ENCODE measurements at regions not wholly inside any gene's neighbourhood (a gene's known extent, or its start where the extent isn't known, plus 50 kb on each side); places are given as distances from the start of the nearest gene placed in this dataset.
A peak's percentile ranks its signal among the peaks of the same experiment; 100 is the strongest.

DNA sequence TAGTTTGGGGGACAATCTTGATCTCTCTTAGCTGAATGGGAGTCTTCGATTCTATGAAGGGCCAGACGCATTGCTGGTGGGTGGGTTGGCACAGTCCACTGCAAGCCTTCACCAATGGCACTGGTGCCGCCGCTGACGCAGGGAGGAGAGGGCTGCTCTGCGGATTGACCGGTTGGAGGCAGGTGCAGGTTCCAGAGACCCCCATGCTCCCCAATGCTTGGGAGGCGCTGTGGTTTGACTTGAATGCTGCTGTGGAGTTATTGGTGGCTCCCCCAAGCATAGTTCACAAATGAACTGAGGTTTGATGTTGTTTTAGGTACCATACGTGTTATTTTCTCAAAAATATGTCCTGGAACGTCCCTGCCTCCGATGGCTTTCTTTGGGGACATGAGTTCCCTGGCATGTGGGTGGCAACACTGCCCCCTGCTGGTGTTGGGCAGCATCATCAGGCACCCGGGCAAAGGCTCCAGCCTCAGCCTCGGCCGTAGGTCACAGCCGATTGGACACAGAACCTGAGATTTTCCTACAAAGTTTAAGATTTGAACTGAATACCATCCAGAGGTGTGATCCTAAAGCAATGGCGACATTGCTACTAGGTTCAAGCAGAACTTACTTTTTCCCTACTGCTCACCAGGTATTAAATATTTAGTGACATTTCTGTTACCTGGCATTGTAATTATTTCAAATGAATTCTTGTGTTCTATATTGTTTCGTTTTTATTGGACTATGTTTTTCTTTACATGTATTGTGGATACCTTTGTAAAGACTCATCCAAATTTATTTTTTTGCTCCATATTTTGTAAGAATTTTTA lies 95.5 kb downstream of the ANKRD10 start (continued):
- TF ChIP-seq, protein P1, sequence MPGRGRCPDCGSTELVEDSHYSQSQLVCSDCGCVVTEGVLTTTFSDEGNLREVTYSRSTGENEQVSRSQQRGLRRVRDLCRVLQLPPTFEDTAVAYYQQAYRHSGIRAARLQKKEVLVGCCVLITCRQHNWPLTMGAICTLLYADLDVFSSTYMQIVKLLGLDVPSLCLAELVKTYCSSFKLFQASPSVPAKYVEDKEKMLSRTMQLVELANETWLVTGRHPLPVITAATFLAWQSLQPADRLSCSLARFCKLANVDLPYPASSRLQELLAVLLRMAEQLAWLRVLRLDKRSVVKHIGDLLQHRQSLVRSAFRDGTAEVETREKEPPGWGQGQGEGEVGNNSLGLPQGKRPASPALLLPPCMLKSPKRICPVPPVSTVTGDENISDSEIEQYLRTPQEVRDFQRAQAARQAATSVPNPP (IDR thresholded peaks at IDR 0.05; ENCODE audit: borderline replicate concordance, insufficient read depth, insufficient read length): no peak
- TF ChIP-seq, protein P2, sequence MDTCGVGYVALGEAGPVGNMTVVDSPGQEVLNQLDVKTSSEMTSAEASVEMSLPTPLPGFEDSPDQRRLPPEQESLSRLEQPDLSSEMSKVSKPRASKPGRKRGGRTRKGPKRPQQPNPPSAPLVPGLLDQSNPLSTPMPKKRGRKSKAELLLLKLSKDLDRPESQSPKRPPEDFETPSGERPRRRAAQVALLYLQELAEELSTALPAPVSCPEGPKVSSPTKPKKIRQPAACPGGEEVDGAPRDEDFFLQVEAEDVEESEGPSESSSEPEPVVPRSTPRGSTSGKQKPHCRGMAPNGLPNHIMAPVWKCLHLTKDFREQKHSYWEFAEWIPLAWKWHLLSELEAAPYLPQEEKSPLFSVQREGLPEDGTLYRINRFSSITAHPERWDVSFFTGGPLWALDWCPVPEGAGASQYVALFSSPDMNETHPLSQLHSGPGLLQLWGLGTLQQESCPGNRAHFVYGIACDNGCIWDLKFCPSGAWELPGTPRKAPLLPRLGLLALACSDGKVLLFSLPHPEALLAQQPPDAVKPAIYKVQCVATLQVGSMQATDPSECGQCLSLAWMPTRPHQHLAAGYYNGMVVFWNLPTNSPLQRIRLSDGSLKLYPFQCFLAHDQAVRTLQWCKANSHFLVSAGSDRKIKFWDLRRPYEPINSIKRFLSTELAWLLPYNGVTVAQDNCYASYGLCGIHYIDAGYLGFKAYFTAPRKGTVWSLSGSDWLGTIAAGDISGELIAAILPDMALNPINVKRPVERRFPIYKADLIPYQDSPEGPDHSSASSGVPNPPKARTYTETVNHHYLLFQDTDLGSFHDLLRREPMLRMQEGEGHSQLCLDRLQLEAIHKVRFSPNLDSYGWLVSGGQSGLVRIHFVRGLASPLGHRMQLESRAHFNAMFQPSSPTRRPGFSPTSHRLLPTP (IDR thresholded peaks at IDR 0.05; ENCODE audit: borderline replicate concordance, extremely low read depth, insufficient read length): no peak
- TF ChIP-seq PTRF (tag; IDR thresholded peaks at IDR 0.05): no peak
- TF ChIP-seq, protein P3, sequence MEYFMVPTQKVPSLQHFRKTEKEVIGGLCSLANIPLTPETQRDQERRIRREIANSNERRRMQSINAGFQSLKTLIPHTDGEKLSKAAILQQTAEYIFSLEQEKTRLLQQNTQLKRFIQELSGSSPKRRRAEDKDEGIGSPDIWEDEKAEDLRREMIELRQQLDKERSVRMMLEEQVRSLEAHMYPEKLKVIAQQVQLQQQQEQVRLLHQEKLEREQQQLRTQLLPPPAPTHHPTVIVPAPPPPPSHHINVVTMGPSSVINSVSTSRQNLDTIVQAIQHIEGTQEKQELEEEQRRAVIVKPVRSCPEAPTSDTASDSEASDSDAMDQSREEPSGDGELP (CRISPR knock-in tag; IDR thresholded peaks at IDR 0.05; ENCODE audit: borderline replicate concordance): peak; percentile 50
- TF ChIP-seq CBFA2T2 (conservative IDR thresholded peaks at IDR 0.05): no peak
- no peak for TF ChIP-seq KLF13 (tag; IDR thresholded peaks at IDR 0.05; ENCODE audit: borderline replicate concordance, low read depth)
- TF ChIP-seq ZNF707 (CRISPR knock-in tag; conservative IDR thresholded peaks at IDR 0.05): no peak
- TF ChIP-seq, protein P4, sequence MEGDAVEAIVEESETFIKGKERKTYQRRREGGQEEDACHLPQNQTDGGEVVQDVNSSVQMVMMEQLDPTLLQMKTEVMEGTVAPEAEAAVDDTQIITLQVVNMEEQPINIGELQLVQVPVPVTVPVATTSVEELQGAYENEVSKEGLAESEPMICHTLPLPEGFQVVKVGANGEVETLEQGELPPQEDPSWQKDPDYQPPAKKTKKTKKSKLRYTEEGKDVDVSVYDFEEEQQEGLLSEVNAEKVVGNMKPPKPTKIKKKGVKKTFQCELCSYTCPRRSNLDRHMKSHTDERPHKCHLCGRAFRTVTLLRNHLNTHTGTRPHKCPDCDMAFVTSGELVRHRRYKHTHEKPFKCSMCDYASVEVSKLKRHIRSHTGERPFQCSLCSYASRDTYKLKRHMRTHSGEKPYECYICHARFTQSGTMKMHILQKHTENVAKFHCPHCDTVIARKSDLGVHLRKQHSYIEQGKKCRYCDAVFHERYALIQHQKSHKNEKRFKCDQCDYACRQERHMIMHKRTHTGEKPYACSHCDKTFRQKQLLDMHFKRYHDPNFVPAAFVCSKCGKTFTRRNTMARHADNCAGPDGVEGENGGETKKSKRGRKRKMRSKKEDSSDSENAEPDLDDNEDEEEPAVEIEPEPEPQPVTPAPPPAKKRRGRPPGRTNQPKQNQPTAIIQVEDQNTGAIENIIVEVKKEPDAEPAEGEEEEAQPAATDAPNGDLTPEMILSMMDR (IDR thresholded peaks at IDR 0.05 in 2 of 3, conservative IDR thresholded peaks at IDR 0.05 in 1 of 3; ENCODE audit: insufficient read depth in 2 of 3, low read depth in 1 of 3, low read length in 3 of 3): peak; percentile 84 to 92 (median 87)
- TF ChIP-seq SMC3 (conservative IDR thresholded peaks at IDR 0.05; ENCODE audit: insufficient read depth, low read depth, low read length): peak; percentile 89
